ENCODE measurements at regions not wholly inside any gene's neighbourhood (a gene's known extent, or its start where the extent isn't known, plus 50 kb on each side); places are given as distances from the start of the nearest gene placed in this dataset.

DNA sequence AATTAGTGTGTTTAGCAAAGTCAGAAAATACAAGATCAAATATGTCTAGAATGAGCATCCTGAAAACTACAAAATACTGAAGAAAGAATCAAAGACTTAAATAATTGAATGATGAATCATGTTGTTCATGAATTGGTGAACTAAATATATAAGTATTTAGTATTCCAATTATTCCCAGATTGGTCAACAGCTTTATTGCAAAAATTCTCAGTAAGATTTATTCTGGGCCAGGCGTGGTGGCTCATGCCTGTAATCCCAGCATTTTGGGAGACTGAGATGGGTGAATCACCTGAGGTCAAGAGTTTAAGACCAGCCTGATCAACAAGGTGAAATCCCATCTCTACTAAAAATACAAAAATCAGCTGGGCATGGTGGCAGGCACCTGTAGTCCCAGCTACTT, 250.0 kb upstream of the NECTIN3 start:
- TF ChIP-seq POLR2A (IDR thresholded peaks at IDR 0.05; ENCODE audit: low read length): no peak
- no peak for TF ChIP-seq GATA1 (IDR thresholded peaks at IDR 0.05; ENCODE audit: low read depth, low read length)

All from erythroblast (primary cell).